ENCODE measurements at regions not wholly inside any gene's neighbourhood (a gene's known extent, or its start where the extent isn't known, plus 50 kb on each side); places are given as distances from the start of the nearest gene placed in this dataset.
"Not testable (repeated sequence)": the region's sequence is repeated elsewhere in the genome, so short reads cannot be mapped to it uniquely, and the experiment has no call there.

- H3K4me3 Mint-ChIP-seq; intact Hi-C loops (cut with micrococcal nuclease): not testable (repeated sequence)
Observed at GRCh38 chr2:89969190-89969589, 1277.7 kb downstream of the RPIA start.

DNA sequence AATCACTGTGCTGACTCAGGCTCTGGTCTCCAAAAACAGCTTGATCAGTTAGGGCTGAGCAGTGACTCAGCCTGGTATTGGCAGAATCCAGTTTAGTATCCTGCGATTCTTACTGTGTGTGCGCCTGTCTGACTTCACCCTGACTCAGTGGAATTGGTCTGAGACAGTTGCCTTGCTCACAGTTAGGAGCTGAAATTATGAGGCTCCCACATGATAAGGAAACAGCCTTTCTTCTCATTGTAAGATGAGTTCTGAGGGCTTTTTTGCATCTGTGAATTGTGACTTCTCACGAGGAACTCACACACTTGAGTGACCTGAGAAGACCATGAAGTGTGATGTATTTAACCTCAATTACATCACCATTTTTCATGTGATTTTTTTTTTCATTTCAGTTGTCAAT is 1282.4 kb downstream of the RPIA start:
- H3K79me2 ChIP-seq (ENCODE audit: insufficient read depth, low read length); H3K4me3 Mint-ChIP-seq; H3K36me3 ChIP-seq (replicated peaks in 1 of 2; ENCODE audit: control insufficient read depth in 1 of 2, insufficient read depth in 2 of 2, low read length in 2 of 2); H4K20me1 ChIP-seq (ENCODE audit: insufficient read depth, low read length); H3K4me1 ChIP-seq (ENCODE audit: control insufficient read depth in 1 of 2, insufficient read depth in 2 of 2, low read length in 2 of 2); H3K9ac ChIP-seq (ENCODE audit: insufficient read depth, low read length, poor library complexity, severe bottlenecking); H2AFZ ChIP-seq (ENCODE audit: insufficient read depth, low read depth, low read length, poor library complexity, severe bottlenecking); H3K4me2 ChIP-seq (replicated peaks; ENCODE audit: extremely low read depth, low read length, poor library complexity, severe bottlenecking); H3K9me3 ChIP-seq (replicated peaks in 1 of 2; ENCODE audit: control insufficient read depth in 1 of 2, insufficient read depth in 1 of 2, low read length in 2 of 2); H3K9me3 Mint-ChIP-seq; H3K36me3 Mint-ChIP-seq; H3K27ac Mint-ChIP-seq; H3K4me1 Mint-ChIP-seq; H3K27ac ChIP-seq (ENCODE audit: low read depth in 1 of 2, low read length in 2 of 2); H3K4me3 ChIP-seq (replicated peaks in 1 of 3; ENCODE audit: low read depth in 2 of 3, low read length in 3 of 3); H3K27me3 Mint-ChIP-seq (ENCODE audit: low read depth in 3 of 3); H3K27me3 ChIP-seq (ENCODE audit: control insufficient read depth in 2 of 2, insufficient read depth in 2 of 2, low read length in 2 of 2); intact Hi-C loops (cut with micrococcal nuclease): not testable (repeated sequence)
- WGBS (ENCODE audit: insufficient coverage) = 79% methylated on average over 2 of the region's 3 CpGs
- DNase-seq = peak in 1 of 3 donors; percentile 1

More at GRCh38 chr2:89969190-89969589, 1277.7 kb downstream of the RPIA start:
- not testable (repeated sequence) for H3K27ac Mint-ChIP-seq; H3K4me2 ChIP-seq (replicated peaks; ENCODE audit: extremely low read depth, low read length, poor library complexity, severe bottlenecking); H3K27me3 Mint-ChIP-seq (ENCODE audit: low read depth in 3 of 3); H3K9ac ChIP-seq (ENCODE audit: insufficient read depth, low read length, poor library complexity, severe bottlenecking); H3K9me3 Mint-ChIP-seq; H3K36me3 ChIP-seq (replicated peaks in 1 of 2; ENCODE audit: control insufficient read depth in 1 of 2, insufficient read depth in 2 of 2, low read length in 2 of 2); H3K79me2 ChIP-seq (ENCODE audit: insufficient read depth, low read length); H3K4me3 ChIP-seq (replicated peaks in 1 of 3; ENCODE audit: low read depth in 2 of 3, low read length in 3 of 3); H3K4me1 ChIP-seq (ENCODE audit: control insufficient read depth in 1 of 2, insufficient read depth in 2 of 2, low read length in 2 of 2); H3K36me3 Mint-ChIP-seq; H3K27me3 ChIP-seq (ENCODE audit: control insufficient read depth in 2 of 2, insufficient read depth in 2 of 2, low read length in 2 of 2); H3K4me1 Mint-ChIP-seq; H2AFZ ChIP-seq (ENCODE audit: insufficient read depth, low read depth, low read length, poor library complexity, severe bottlenecking); H3K9me3 ChIP-seq (replicated peaks in 1 of 2; ENCODE audit: control insufficient read depth in 1 of 2, insufficient read depth in 1 of 2, low read length in 2 of 2); H3K27ac ChIP-seq (ENCODE audit: low read depth in 1 of 2, low read length in 2 of 2); H4K20me1 ChIP-seq (ENCODE audit: insufficient read depth, low read length)
- DNase-seq = peak in 2 of 3 donors; percentile 9 to 12
- WGBS (ENCODE audit: insufficient coverage) = no CpG with 5 or more reads among the region's 4 CpGs

DNA sequence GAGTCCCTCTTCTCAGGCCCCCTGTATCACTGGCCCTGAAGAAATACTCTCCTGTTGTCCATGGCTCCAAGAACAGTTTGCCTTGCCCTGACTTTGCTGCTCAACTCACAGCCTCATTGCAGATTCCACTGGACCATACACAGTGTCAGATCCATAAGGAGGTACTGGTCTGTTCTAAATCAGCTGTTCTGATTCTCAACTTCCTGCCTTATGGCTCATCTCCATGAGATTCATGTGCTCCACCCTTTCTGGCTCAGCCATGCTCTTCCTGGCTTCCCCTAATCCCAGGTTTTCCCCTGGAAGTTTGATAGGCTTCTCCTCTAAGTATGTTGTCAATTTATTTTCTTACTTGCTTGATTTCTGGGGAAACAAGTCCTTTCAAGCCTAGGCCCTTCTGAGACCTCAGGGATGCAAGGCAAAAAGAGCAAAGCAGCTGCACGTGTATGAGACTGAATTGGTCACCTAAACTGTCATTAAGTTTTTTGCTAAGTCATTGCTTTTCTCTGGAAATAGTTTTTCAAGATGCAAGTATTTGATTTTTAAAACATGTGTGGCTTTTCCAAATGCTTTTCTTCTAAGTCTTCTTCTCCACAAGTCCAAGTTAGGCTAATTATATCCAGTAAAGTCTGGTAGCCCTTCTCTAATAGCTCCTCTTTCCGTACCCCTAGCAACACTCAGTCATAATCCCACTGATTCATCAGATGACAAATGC is 1288.5 kb downstream of the RPIA start:
- DNase-seq; H3K36me3 Mint-ChIP-seq; H3K27ac Mint-ChIP-seq; H3K9ac ChIP-seq (ENCODE audit: insufficient read depth, low read length, poor library complexity, severe bottlenecking); H3K79me2 ChIP-seq (ENCODE audit: insufficient read depth, low read length); H3K4me2 ChIP-seq (replicated peaks; ENCODE audit: extremely low read depth, low read length, poor library complexity, severe bottlenecking); H3K4me1 Mint-ChIP-seq; intact Hi-C loops (cut with micrococcal nuclease); H4K20me1 ChIP-seq (ENCODE audit: insufficient read depth, low read length); H3K4me1 ChIP-seq (ENCODE audit: control insufficient read depth in 1 of 2, insufficient read depth in 2 of 2, low read length in 2 of 2); H3K27me3 ChIP-seq (ENCODE audit: control insufficient read depth in 2 of 2, insufficient read depth in 2 of 2, low read length in 2 of 2); H3K4me3 ChIP-seq (replicated peaks in 1 of 3; ENCODE audit: low read depth in 2 of 3, low read length in 3 of 3); H2AFZ ChIP-seq (ENCODE audit: insufficient read depth, low read depth, low read length, poor library complexity, severe bottlenecking); H3K27me3 Mint-ChIP-seq (ENCODE audit: low read depth in 3 of 3); H3K36me3 ChIP-seq (replicated peaks in 1 of 2; ENCODE audit: control insufficient read depth in 1 of 2, insufficient read depth in 2 of 2, low read length in 2 of 2); H3K27ac ChIP-seq (ENCODE audit: low read depth in 1 of 2, low read length in 2 of 2); H3K4me3 Mint-ChIP-seq; H3K9me3 ChIP-seq (replicated peaks in 1 of 2; ENCODE audit: control insufficient read depth in 1 of 2, insufficient read depth in 1 of 2, low read length in 2 of 2): not testable (repeated sequence)
- no CpG with 5 or more reads among the region's 2 CpGs for WGBS (ENCODE audit: insufficient coverage)
- H3K9me3 Mint-ChIP-seq = peaks cover 2 to 12% (median 6%) of the 10 kb centered on the region in 7 donors

- DNase-seq; H3K27ac ChIP-seq (ENCODE audit: low read depth in 1 of 2, low read length in 2 of 2); H3K9me3 ChIP-seq (replicated peaks in 1 of 2; ENCODE audit: control insufficient read depth in 1 of 2, insufficient read depth in 1 of 2, low read length in 2 of 2); H4K20me1 ChIP-seq (ENCODE audit: insufficient read depth, low read length); H3K27me3 Mint-ChIP-seq (ENCODE audit: low read depth in 3 of 3); H3K4me1 ChIP-seq (ENCODE audit: control insufficient read depth in 1 of 2, insufficient read depth in 2 of 2, low read length in 2 of 2); H3K27me3 ChIP-seq (ENCODE audit: control insufficient read depth in 2 of 2, insufficient read depth in 2 of 2, low read length in 2 of 2); H3K4me1 Mint-ChIP-seq; H3K9ac ChIP-seq (ENCODE audit: insufficient read depth, low read length, poor library complexity, severe bottlenecking); H3K79me2 ChIP-seq (ENCODE audit: insufficient read depth, low read length); H2AFZ ChIP-seq (ENCODE audit: insufficient read depth, low read depth, low read length, poor library complexity, severe bottlenecking); H3K4me3 Mint-ChIP-seq; H3K36me3 ChIP-seq (replicated peaks in 1 of 2; ENCODE audit: control insufficient read depth in 1 of 2, insufficient read depth in 2 of 2, low read length in 2 of 2); H3K4me2 ChIP-seq (replicated peaks; ENCODE audit: extremely low read depth, low read length, poor library complexity, severe bottlenecking); H3K4me3 ChIP-seq (replicated peaks in 1 of 3; ENCODE audit: low read depth in 2 of 3, low read length in 3 of 3); intact Hi-C loops (cut with micrococcal nuclease); H3K36me3 Mint-ChIP-seq: not testable (repeated sequence)
- Mint-ChIP-seq H3K9me3 (peaks cover 2 to 12% (median 6%) of the 10 kb centered on the region in 7 donors), H3K27ac (peak overlapping the region in 2 of 7 donors; percentile 45 to 66)
- WGBS (ENCODE audit: insufficient coverage) = 20% methylated on average over 1 of the region's 4 CpGs
Observed at GRCh38 chr2:89982246-89982645, 1290.8 kb downstream of the RPIA start.

Measured in CD14-positive monocyte (primary cell).